NCI-H2196 (cell line): ENCODE measurements at regions not wholly inside any gene's neighbourhood (a gene's known extent, or its start where the extent isn't known, plus 50 kb on each side); places are given as distances from the start of the nearest gene placed in this dataset.
"Not testable (repeated sequence)": the region's sequence is repeated elsewhere in the genome, so short reads cannot be mapped to it uniquely, and the experiment has no call there.

Experiments
- DNase-seq: peaks from one replicate; lab custom pipeline; 2025; ENCODE audit not compliant: unreplicated experiment; lab: John Stamatoyannopoulos, UW

DNA sequence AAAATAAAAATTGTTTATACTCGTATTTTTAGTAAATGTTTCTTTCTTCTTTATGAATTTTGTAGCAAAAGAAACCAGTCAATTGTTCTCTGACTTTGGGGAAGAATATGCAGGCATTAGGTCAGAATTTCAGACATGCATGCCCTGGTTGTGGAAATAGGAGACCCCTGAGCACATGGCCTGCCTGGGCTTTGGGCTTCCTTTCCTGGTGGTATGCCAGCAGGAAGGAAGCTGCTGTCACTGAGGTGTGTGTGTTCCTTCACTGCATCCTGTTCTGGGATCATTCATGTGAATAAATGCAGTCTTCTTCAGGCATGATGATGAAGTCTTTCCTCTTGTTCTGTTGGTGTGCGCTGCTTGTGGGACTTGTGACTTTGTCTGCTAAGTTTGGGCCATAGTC, 920.2 kb upstream of the VRK2 start:
- no peak for DNase-seq

DNA sequence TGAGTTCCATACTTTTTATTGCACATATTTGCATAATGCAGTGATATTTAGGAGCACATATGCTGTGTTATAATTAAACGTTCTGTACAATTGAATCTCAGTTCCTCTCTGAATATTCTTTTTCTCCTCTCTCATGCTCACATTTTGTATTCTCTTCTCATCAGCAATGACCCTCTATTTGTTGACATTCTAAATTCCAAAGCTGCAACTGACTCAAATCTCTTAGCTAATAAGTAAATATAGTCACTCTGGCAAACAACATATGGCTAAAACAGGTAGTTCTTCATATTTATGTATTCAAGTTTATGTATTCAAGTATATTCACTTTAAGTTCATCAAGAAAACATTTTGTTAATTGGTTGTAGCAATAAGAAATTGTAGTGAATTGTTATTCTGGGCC, 907.4 kb upstream of the VRK2 start:
- DNase-seq, result no peak

- no peak for DNase-seq
Observed at GRCh38 chr2:57141269-57141668, 905.3 kb upstream of the VRK2 start.

GRCh38 chr2:57146951-57147350, 899.7 kb upstream of the VRK2 start:
- DNase-seq, result no peak

- DNase-seq, result no peak
Observed at GRCh38 chr2:57156231-57156924, 890.2 kb upstream of the VRK2 start.

DNA sequence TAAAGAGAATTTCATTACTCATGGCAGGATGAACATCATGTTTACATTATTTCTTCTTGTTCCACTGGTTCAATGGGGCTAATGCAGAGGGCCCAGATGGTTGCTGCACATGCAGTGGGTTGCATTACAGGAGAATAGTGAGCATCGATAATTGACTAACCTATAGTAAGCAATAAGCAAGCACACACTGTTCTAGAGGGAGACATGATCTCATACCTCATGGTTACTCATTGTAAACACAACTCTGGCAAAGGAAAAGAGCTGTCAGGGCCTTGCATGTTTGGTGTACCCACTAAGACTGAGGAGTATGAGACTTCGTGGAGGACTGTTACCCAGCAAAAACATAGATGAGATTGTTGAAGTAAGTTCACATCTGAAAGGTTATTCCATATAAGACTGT, 885.6 kb upstream of the VRK2 start:
- no peak for DNase-seq

DNA sequence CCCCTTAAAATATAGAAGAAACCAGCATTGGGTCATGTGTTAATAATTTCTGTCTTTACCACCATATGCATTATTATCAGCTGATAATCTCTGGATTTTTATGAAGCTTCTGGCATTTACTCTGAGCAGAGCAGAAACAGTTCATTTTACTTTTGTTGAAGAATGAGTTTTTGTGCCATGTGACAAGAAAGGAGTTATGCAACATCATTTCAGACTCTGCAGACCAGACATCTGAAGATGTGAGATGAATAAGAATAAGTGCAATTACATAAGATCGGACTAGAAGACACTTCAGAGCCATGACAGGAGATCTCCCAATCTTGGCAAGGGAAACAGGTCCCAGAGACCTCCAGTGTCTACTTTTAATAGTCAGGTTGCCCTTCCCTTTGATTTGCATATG, 869.4 kb upstream of the VRK2 start:
- no peak for DNase-seq

DNA sequence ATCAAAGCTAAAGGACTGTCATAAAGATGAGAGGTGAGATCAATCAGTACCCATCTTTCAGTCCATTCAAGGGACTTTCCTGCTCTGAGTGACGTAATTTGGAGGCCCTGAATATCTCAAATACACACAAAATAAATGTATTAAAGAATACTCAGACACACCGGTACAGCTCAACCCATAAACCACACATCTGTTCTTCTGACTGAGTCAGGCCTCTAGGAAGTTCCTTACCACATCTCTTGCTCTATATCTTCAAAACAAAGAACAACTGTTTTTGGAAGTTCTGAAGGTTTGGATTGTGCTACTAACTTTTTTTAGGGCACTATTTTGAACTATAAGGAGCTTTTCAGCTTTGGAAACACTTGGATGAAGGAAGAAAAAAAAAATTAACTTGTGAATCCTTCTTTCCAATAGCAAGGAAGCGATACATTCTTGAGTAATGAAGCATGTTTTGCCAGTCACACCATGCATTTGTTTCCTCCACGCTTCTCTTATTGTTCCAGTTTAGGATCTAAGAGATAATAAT, 866.5 kb upstream of the VRK2 start:
- no peak for DNase-seq

DNA sequence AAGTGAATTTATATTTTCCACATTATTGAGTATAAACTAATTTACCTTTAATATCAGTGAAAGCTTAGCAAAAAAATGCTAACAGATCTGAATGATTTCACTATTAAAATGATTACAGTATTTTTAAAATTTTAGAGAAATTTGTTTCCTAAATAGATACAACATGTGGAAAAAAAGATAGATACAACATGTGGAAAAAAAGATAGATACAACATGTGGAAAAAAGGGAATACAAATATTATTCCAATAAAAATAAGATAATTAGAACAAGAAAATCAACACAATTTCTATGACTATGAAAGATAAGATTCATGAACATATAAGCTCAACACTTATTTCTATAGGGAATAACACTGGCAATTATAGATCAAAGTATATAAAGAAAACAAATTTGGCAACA, 865.9 kb upstream of the VRK2 start:
- DNase-seq, result no peak

- DNase-seq, result no peak
Observed at GRCh38 chr2:57181315-57182038, 865.1 kb upstream of the VRK2 start.

- DNase-seq, result no peak
Observed at GRCh38 chr2:57182916-57183315, 863.7 kb upstream of the VRK2 start.

DNA sequence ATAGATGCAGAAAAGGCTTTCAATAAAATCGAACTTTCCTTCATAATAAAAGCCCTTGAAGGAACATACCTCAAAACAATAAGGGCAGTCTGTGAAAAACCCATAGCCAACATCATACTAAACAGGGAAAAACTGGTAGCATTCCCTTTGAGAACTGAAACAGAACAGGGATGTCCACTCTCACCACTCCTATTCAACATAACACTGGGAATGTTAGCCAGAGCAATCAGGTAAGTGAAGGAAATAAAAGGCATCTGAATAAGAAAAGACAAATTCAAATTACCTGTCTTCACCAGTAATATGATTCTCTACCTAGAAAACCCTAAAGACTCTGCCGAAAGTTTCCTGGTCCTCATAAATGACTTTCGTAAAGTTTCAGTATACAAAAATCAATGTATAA, 861.0 kb upstream of the VRK2 start:
- DNase-seq, result no peak

DNA sequence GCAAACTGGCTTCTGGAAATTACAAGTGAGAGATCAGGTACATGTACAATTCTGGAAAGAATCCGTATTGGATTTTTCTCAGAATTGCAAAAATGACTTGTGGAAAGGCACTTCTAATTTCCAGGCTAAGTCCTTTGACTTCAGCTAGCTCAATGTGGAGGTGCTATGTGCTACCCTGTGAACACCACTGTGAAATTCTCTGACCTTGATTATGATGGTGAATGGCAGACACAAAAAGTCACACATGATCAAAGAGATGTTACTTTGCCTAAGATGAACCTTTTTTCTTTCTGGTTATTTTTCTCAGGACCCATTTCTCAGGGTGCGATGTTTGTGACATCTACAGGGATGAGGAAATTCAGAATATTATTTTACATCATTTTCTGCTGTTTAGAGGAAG, 856.6 kb upstream of the VRK2 start:
- DNase-seq, result no peak

- DNase-seq, result no peak
Observed at GRCh38 chr2:57199663-57200062, 846.9 kb upstream of the VRK2 start.

DNA sequence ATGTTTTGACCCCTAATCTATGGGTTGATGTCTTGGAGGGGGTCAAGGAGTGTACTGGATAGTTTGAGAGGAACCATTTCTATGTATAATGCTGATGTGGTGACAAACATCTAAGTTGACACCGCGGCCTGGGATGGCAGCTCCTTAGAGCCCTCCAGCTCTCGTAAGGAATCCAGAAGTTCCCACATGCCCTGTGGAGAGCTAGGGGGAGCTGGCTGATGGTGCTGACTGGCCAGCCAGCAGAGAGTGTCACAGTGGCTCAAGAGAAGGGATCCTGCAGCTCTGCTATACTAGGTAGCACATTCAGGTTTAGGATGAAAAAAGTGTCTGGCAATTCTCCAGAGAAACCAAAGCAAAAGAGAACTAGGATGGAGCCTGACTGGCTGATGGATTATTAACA, 842.2 kb upstream of the VRK2 start:
- no peak for DNase-seq

DNA sequence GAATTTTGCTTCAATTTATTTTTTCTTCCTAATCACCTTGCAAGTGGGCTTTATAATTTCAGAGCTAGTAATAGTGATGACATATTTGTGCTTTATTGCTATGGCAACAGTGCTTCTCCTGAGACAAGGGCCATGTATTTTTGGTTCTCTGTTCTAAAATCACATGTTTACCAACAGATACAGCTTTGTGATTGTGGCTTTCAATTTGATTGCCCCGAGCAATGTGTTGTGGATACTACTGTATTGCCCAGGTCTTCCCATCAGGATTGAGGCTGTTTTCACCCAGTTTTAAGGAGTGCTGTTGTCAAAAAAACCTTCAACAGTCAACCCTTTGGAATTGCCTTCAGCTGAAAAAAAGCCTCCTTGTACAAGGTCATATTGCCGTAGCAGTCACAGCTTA, 841.4 kb upstream of the VRK2 start:
- DNase-seq, result no peak

DNA sequence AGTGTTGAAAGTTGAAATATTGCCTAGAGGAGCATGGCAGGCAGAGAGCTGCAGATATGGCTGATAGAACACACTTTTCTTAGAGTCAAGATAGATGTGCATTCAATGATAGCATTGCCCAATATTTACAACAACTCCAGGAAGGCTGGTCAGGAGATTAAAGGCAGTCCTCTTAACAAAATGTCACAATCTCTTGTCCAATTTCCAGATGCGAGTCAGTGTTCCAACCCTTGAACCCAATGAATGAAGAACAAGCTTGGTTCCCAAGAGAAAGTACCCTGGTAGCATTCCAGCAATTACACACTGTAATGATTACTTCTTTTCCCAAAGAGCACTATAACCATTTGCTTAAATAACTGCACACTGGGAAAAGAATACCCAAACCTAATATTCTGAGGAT, 839.4 kb upstream of the VRK2 start:
- no peak for DNase-seq

DNA sequence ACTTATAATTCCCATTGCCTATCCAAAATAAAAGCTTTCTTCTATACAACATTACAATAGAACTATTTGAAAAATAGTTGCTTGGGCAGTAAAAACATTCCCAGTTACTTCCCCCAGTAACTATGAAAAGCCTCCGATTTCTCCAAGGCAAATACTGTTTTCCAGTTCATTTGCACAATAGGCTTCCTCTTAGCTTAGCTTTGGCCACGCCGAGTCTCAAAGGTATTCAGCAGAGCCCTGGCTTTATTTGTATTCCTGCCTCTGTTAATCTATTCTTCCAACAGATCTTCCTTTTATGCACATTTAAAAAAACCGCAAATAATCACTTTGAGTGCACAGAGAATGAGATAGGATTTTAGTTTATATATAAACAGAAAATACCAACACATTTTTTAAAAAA, 836.8 kb upstream of the VRK2 start:
- DNase-seq, result no peak

- no peak for DNase-seq
Observed at GRCh38 chr2:57210855-57211254, 835.8 kb upstream of the VRK2 start.

- no peak for DNase-seq
Observed at GRCh38 chr2:57217013-57217412, 829.6 kb upstream of the VRK2 start.

GRCh38 chr2:57218206-57218605, 828.4 kb upstream of the VRK2 start:
- no peak for DNase-seq

DNA sequence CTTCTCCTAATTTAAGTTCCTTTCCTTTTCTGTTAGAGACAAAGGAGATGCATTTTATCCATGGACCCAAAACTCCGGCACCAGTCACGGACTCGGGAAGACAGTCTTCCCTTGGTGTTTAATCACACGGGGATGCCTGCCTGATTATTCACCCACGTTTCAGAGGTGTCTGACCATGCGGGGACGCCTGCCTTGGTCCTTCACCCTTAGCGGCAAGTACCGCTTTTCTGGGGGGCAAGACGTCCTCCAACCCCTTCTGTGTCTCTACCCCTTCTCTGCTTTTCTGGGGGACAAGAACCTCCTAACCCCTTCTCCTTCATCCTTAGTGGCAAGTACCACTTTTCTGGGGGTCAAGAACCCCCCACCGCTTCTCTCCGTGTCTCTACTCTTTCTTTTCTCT, 816.9 kb upstream of the VRK2 start:
- DNase-seq, result not testable (repeated sequence)

- DNase-seq, result not testable (repeated sequence)
Observed at GRCh38 chr2:57232341-57232740, 814.3 kb upstream of the VRK2 start.
